HepG2 (cell line): ENCODE measurements at regions not wholly inside any gene's neighbourhood (a gene's known extent, or its start where the extent isn't known, plus 50 kb on each side); places are given as distances from the start of the nearest gene placed in this dataset.

Source experiments
- TARDBP ChIP-seq: sonication (generic); formaldehyde crosslinking; IDR thresholded peaks from 2 replicates; pipeline ENCODE4 v1.8.0; 2022; ENCODE audit warnings: mild to moderate bottlenecking, missing genetic modification reagents
- ZNF224 ChIP-seq: sonication (generic); formaldehyde crosslinking; IDR thresholded peaks from 2 replicates; pipeline ENCODE4 v1.5.0; 2020; ENCODE audit warnings: mild to moderate bottlenecking, missing genetic modification reagents
- ZNF234 ChIP-seq: sonication (generic); formaldehyde crosslinking; conservative IDR thresholded peaks from 2 replicates; pipeline ENCODE4 v1.5.1; 2020; ENCODE audit warnings: mild to moderate bottlenecking, missing genetic modification reagents
- ZNF549 ChIP-seq: sonication (generic); formaldehyde crosslinking; IDR thresholded peaks from 2 replicates; pipeline ENCODE4 v1.5.0; 2020; ENCODE audit warnings: missing genetic modification reagents
- ZSCAN21 ChIP-seq: sonication (generic); formaldehyde crosslinking; IDR thresholded peaks from 2 replicates; pipeline ENCODE4 v1.8.0; 2022; ENCODE audit warnings: mild to moderate bottlenecking, missing genetic modification reagents, moderate library complexity, borderline replicate concordance

GRCh38 chr13:56352901-56353300, 787.8 kb upstream of the PRR20A start:
- no peak for TF ChIP-seq ZNF549 (CRISPR knock-in tag)
- no peak for TF ChIP-seq ZNF224 (CRISPR knock-in tag)
- TF ChIP-seq TARDBP (CRISPR knock-in tag): no peak
- no peak for TF ChIP-seq ZNF234 (CRISPR knock-in tag)
- no peak for TF ChIP-seq ZSCAN21 (CRISPR knock-in tag)
